RPMI8226 (cell line): ENCODE measurements at regions not wholly inside any gene's neighbourhood (a gene's known extent, or its start where the extent isn't known, plus 50 kb on each side); places are given as distances from the start of the nearest gene placed in this dataset.
"Not testable (repeated sequence)": the region's sequence is repeated elsewhere in the genome, so short reads cannot be mapped to it uniquely, and the experiment has no call there.

ENCODE experiments used
- DNase-seq: peaks from one replicate; pipeline ENCODE4 v3.0.0-alpha.2; 2015

DNA sequence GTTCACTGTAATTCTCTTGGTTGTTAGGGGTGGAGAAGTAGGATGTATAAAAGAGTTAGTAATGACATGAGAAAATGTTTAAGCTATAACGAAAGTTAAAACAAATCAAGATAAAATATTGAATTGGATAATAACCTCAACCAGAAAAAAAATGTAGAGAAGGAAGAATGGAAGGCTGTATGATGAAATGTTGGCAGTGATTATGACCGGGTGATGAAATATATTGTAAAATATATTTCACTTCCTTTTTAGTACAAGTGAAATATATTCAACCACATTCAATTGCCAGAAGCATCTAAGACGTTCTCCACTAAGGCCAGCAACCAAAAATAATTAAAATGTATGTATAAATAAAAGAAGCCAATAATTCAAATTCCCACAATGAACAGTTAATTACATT, 309.3 kb upstream of the FGF13 start:
- DNase-seq, result no peak

DNA sequence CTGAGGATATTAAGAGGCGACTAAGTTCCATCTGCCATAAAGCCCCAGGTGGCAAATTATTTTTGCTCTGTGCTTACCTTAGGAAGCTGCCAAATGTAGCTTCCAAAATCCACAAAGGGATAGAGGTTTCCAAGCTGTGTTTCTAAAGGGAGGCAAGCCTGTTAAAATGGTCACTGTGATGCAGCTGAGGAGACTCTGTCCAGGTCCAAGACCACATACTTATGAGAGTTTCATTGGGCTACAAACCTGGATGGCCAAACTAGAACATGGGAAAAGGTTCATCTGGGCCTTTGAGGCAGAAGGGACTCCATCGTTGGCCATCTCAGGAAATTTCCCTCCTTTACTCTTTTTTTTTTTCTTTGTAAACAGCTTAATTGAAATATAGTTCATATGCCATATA, 306.9 kb upstream of the FGF13 start:
- no peak for DNase-seq

DNA sequence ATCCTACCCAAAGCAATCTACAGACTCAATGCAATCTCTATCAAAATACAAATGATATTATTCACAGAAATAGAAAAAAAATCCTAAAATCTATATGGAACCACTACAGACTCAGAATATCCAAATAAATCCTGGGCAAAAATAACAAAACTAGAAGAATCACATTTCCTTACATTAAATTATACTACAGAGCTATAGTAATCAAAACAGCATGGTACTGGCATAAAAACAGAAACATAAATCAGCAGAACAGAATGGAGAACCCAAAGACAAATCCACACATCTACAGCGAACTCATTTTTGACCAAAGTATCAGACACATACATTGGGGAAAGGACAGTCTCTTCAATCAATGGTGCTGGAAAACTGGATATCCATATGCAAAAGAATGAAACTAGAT, 304.1 kb upstream of the FGF13 start:
- no peak for DNase-seq

DNA sequence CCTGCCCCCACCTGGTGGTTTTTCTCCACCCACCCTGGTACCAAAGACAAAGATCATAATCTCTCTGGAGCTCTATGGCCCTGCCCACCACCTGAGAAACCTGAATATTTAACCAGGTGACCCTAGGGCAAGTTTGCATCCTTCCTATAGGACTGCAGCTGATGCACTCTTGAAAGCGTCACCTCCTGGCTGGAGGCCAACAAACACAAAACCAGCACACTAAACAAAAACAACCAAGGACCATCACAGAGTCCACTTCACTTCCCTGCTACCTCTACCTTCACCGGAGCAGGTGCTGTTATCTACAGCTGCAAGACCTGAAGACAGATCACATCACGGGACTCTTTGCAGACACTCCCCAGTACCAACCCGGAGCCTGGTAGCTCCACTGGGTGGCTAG, 296.7 kb upstream of the FGF13 start:
- DNase-seq, result peak; percentile 57

DNA sequence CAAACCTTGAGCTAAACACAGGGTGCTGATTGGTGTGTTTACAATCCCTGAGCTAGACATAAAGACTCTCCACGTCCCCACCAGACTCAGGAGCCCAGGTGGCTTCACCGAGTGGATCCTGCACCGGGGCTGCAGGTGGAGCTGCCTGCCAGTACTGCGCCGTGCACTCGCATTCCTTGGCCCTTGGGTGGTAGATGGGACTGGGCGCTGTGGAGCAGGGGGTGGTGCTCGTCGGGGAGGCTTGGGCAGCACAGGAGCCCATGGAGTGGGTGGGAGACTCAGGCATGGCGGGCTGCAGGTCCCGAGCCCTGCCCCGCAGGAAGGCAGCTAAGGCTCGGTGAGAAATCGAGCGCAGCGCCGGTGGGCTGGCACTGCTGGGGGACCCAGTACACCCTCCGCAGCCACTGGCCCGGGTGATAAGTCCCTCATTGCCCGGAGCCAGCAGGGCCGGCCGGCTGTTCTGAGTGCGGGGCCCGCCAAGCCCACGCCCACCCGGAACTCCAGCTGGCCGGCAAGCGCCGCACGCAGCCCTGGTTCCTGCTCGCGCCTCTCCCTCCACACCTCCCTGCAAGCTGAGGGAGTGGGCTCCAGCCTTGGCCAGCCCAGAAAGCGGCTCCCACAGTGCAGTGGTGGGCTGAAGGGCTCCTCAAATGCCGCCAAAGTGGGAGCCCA, 292.5 kb upstream of the FGF13 start:
- DNase-seq, result not testable (repeated sequence)

DNA sequence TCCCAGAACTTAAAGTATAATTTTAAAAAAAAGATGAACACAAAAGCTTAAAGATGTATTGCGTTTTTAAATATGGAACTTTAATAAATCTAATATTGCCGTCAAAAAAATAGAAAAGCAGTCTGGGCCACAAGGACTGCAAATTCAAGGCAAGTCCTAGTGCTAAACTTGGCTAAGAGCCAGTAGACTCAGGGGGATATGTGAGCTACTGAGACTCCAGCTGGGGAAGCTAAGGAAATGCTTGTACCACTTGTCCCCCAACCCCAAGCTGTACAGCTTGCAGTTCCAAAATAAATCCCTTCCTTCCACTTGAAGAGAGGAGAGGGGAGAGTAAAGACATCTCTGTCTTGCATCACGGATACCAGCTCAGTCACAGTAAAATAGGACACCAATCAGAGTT, 290.8 kb upstream of the FGF13 start:
- DNase-seq, result no peak

GRCh38 chrX:138996268-138996667, 284.8 kb upstream of the FGF13 start:
- DNase-seq, result no peak

DNA sequence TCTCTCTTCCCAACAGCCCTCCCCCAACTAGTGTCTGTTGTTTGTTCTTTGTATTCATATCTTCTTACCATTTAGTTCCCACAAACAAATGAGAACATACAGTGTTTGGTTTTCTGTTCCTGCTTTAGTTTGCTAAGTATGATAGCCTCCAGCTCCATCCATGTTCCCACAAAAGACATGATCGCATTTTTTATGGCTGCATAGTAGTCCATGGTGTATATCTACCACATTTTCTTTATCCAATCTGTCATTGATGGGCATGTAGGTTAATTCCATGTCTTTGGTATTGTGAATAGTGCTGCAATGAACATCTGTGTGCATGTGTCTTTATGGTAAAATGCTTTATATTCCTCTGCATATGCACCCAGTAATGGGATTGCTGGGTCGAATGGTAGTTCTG, 283.9 kb upstream of the FGF13 start:
- no peak for DNase-seq

DNA sequence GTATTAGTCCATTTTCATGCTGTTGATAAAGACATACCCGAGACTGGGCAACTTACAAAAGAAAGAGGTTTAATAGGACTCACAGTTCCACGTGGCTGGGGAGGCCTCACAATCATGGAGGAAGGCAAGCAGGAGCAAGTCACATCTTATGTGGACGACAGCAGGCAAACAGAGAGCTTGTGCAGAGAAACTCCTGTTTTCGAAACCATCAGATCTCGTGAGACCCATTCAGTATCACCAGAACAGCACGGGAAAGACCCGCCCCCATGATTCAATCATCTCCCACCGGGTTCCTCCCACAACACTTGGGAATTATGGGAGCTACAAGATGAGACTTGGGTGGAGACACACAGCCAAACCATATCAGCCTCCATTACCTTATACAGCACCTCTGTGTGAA, 278.9 kb upstream of the FGF13 start:
- not testable (repeated sequence) for DNase-seq

DNA sequence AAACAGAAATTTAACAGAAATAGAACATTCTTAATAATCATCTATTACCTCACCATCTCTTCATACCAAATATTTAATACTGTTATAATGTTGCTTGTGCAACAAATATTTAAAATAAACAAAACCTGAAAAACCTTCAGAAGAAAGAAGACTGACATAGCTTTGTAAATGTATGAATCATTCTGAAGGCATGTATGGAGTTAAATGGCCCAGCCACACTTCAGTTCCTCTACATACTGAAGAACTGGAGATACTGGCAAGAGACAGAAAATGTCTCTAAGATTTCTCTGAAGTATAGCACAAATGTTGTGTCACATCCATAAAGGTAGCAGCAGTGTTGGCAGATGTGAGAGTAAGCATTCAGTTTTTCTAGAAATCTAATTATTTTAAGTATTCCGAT, 275.3 kb upstream of the FGF13 start:
- no peak for DNase-seq

GRCh38 chrX:138986235-138986634, 274.7 kb upstream of the FGF13 start:
- peak; percentile 14 for DNase-seq

DNA sequence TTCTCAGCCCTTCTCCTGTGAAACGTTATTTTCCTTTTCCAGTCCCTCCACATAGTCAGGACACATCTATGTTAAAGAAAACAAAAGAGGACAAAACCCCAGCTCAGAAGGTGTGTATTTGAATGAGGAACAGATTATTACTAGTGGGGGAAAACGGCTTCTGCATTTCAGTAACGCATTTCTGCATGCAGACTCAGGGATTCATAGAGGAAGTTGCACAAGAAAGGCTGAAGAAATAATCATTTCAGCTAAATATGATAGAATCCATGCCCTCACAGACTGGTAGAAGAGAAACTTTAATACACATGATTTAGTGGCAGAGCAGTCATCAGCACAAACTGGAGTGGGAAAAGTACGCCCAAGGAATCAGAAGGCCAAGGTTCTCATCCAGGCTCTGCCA, 270.8 kb upstream of the FGF13 start:
- no peak for DNase-seq

- DNase-seq, result no peak
Measured at GRCh38 chrX:138964501-138964900, 253.0 kb upstream of the FGF13 start.

GRCh38 chrX:138962419-138962818, 250.9 kb upstream of the FGF13 start:
- DNase-seq, result not testable (repeated sequence)

GRCh38 chrX:138954976-138955375, 243.5 kb upstream of the FGF13 start:
- no peak for DNase-seq

GRCh38 chrX:138946926-138947325, 235.4 kb upstream of the FGF13 start:
- no peak for DNase-seq

- no peak for DNase-seq
Measured at GRCh38 chrX:138945219-138945618, 233.7 kb upstream of the FGF13 start.

DNA sequence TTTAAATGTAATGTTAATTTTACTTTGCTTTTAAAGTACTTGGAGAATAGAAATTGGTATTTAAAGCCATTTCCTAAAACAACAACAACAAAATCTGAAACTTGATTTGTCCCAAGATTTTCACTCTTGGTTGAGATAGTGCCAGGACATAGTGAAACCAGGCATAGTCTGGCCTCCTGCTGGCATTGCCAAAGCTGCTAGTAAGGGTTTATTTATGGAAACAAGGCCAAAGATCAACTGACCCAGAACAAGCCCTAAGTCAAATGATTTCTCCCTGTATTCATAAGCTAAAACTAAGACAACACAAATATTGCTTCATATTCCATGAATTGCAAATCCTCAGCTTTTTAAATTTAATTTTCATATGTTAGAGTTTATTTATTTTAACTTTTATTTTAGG, 227.5 kb upstream of the FGF13 start:
- DNase-seq, result no peak

DNA sequence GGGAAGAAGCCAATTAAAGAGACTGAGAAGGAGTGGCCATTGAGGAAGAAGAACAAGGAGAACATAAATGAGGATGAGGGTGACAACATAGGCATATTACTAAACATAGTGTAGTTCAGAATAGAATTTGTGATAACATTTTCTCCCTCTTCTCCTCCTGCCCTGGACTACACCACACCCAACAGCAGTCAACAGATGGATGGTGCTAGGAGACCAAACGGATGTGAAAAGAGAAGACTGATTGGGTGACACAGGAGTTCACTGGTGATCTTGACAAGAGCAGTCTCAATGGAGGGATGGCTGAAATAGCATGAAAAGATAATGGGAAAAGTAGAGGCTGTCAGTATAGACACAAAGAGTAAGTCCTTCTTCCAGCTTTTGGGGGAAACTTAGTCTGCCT, 226.5 kb upstream of the FGF13 start:
- no peak for DNase-seq

DNA sequence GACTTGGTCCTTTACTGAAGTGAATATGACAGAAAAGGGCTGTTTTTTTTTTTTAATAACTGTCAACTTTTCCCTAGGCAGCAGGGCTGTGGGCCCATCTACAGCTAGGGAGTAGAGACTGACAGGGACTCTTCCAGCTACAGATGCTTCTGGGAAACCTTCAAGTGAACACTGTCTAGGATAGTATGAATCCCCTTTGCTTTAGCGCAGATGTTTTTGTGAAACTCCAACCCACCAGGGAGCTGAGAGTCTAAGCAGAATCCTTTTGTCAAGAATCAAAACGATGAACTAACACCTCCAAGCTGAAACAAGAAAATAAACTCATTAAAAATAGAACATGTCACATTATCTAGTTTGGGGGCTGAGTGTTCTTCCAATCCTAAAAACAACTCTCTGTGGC, 219.7 kb upstream of the FGF13 start:
- no peak for DNase-seq

GRCh38 chrX:138930583-138930945, 219.0 kb upstream of the FGF13 start:
- DNase-seq, result no peak

- DNase-seq, result no peak
Measured at GRCh38 chrX:138929926-138930582, 218.5 kb upstream of the FGF13 start.

- DNase-seq, result no peak
Measured at GRCh38 chrX:138928737-138929459, 217.4 kb upstream of the FGF13 start.

DNA sequence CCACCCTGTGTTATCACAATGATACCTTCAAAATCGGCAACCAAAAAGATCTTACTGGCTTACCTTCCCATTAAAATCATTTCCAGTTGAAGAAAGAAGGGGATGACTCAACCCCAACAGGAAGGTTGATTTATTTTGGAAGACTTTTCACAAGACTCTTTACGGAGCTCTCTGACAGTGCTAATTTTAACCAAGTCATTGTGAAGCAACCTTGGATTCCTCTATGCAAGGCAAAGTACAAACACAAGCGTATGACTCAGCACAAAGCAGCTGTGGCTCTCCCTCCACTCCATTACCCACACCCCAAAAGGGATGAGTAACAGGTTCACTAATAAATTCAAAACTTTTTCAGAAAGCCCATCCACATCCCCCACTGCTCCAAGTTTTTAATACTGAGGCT, 213.8 kb upstream of the FGF13 start:
- no peak for DNase-seq
